Vagina (tissue), 2 donors: ENCODE measurements at regions not wholly inside any gene's neighbourhood (a gene's known extent, or its start where the extent isn't known, plus 50 kb on each side); places are given as distances from the start of the nearest gene placed in this dataset.

Experiments used
- CTCF ChIP-seq, 3 experiments: fragments of 450-650 bp in 2 of 3; fragments of 200-600 bp in 1 of 3; sonication (generic) in 1 of 3; IDR thresholded peaks; one replicate each; pipeline ENCODE4 v1.5.1; 2017 to 2019; ENCODE audit warnings: antibody characterized with exemption in 3 of 3, mild to moderate bottlenecking in 2 of 3, moderate library complexity in 2 of 3
- POLR2A ChIP-seq, 2 donors: fragments of 450-650 bp; IDR thresholded peaks; one replicate each; pipeline ENCODE4 v1.6.1; 2017; ENCODE audit warnings: antibody characterized with exemption in 2 of 2, mild to moderate bottlenecking in 2 of 2, moderate library complexity in 2 of 2
- POLR2AphosphoS5 ChIP-seq, 2 donors: sonication (generic); formaldehyde crosslinking; IDR thresholded peaks; one replicate each; pipeline ENCODE4 v1.9.0; 2017; ENCODE audit warnings: antibody characterized with exemption in 2 of 2, mild to moderate bottlenecking in 2 of 2, low read depth in 1 of 2; ENCODE audit not compliant: insufficient read depth in 1 of 2

GRCh38 chr5:165527577-165527976 is 2022.2 kb downstream of the MAT2B start:
- TF ChIP-seq CTCF (IDR thresholded peaks at IDR 0.05) = no peak
- TF ChIP-seq POLR2AphosphoS5 (IDR thresholded peaks at IDR 0.05; ENCODE audit: insufficient read depth in 1 of 2, low read depth in 1 of 2) = no peak
- no peak for TF ChIP-seq POLR2A (IDR thresholded peaks at IDR 0.05)
